ENCODE measurements at regions not wholly inside any gene's neighbourhood (a gene's known extent, or its start where the extent isn't known, plus 50 kb on each side); places are given as distances from the start of the nearest gene placed in this dataset.

GRCh38 chrX:146238173-146238572 lies 420.5 kb downstream of the SLITRK2 start:
- TF ChIP-seq CTCF (IDR thresholded peaks at IDR 0.05; ENCODE audit: low read depth, low read length, poor library complexity, severe bottlenecking) (no peak), EZH2phosphoT487 (IDR thresholded peaks at IDR 0.05; ENCODE audit: borderline replicate concordance, low read length) (no peak)
